Activated CD8-positive, alpha-beta memory T cell treated with anti-CD3 and anti-CD28 coated beads, Interleukin-2, amount 50 U/mL, for 4 hours (primary cell): ENCODE measurements at regions not wholly inside any gene's neighbourhood (a gene's known extent, or its start where the extent isn't known, plus 50 kb on each side); places are given as distances from the start of the nearest gene placed in this dataset.

Experiments
- DNase-seq: peaks from one replicate; pipeline ENCODE4 v3.0.0-alpha.2; 2020

- DNase-seq = no peak
Observed at GRCh38 chr21:24856326-24856725, 751.0 kb downstream of the MRPL39 start.

GRCh38 chr21:24852610-24853195, 754.6 kb downstream of the MRPL39 start:
- no peak for DNase-seq

GRCh38 chr21:24850121-24850520, 757.2 kb downstream of the MRPL39 start:
- DNase-seq = no peak

GRCh38 chr21:24844671-24845070, 762.6 kb downstream of the MRPL39 start:
- DNase-seq = no peak

GRCh38 chr21:24840287-24840686, 767.0 kb downstream of the MRPL39 start:
- DNase-seq = no peak

- DNase-seq = no peak
Observed at GRCh38 chr21:24832961-24833360, 774.3 kb downstream of the MRPL39 start.

GRCh38 chr21:24829397-24829796, 777.9 kb downstream of the MRPL39 start:
- DNase-seq = no peak

GRCh38 chr21:24826822-24827221, 780.5 kb downstream of the MRPL39 start:
- DNase-seq = no peak

- DNase-seq = no peak
Observed at GRCh38 chr21:24825348-24825747, 781.9 kb downstream of the MRPL39 start.

GRCh38 chr21:24824209-24824608, 783.1 kb downstream of the MRPL39 start:
- DNase-seq = no peak

GRCh38 chr21:24823247-24823646, 784.0 kb downstream of the MRPL39 start:
- no peak for DNase-seq

- DNase-seq = no peak
Observed at GRCh38 chr21:24785033-24785432, 822.2 kb downstream of the MRPL39 start.

GRCh38 chr21:24781146-24781545, 826.1 kb downstream of the MRPL39 start:
- DNase-seq = no peak

- DNase-seq = no peak
Observed at GRCh38 chr21:24759348-24760075, 847.8 kb downstream of the MRPL39 start.

GRCh38 chr21:24738063-24738462, 869.2 kb downstream of the MRPL39 start:
- DNase-seq = no peak

- no peak for DNase-seq
Observed at GRCh38 chr21:24737296-24737850, 869.9 kb downstream of the MRPL39 start.

GRCh38 chr21:24730661-24731060, 876.6 kb downstream of the MRPL39 start:
- DNase-seq = no peak

- DNase-seq = no peak
Observed at GRCh38 chr21:24729568-24729967, 877.7 kb downstream of the MRPL39 start.

- no peak for DNase-seq
Observed at GRCh38 chr21:24727803-24728440, 879.4 kb downstream of the MRPL39 start.

- no peak for DNase-seq
Observed at GRCh38 chr21:24716281-24716918, 890.9 kb downstream of the MRPL39 start.

- DNase-seq = no peak
Observed at GRCh38 chr21:24714646-24715200, 892.6 kb downstream of the MRPL39 start.

- no peak for DNase-seq
Observed at GRCh38 chr21:24705201-24705600, 902.1 kb downstream of the MRPL39 start.

- no peak for DNase-seq
Observed at GRCh38 chr21:24693779-24694178, 913.5 kb downstream of the MRPL39 start.
